HG02884 (cell line): ENCODE measurements at regions not wholly inside any gene's neighbourhood (a gene's known extent, or its start where the extent isn't known, plus 50 kb on each side); places are given as distances from the start of the nearest gene placed in this dataset.
A peak's percentile ranks its signal among the peaks of the same experiment; 100 is the strongest.
"Not testable (repeated sequence)": the region's sequence is repeated elsewhere in the genome, so short reads cannot be mapped to it uniquely, and the experiment has no call there.

ENCODE experiments used
- ATAC-seq: cut with Tn5 transposase; IDR thresholded peaks from one replicate; pipeline ENCODE4 v1.9.1; 2021; ENCODE audit warnings: mild to moderate bottlenecking, moderate library complexity; ENCODE audit not compliant: unreplicated experiment

DNA sequence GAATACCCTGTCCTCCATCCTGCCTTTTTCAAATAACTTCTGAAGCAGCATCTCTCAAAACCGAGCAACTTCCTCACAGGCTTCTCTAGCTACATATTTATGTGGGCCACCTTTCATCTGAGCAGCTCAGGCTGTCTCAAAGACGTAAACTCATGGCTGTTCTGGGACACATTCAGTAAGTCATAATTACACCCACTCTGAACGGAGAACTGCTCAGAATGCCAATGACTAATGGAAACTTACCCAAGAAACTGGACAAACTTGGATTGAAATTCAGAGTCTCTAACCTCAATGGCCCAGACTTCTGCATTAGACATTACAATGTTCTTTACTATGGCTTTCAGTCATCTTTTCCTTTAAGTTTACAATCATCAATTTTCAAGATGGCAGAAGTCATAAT, 145.2 kb downstream of the RAD51AP2 start:
- ATAC-seq = no peak

GRCh38 chr2:17363846-17364245, 154.4 kb downstream of the RAD51AP2 start:
- no peak for ATAC-seq

DNA sequence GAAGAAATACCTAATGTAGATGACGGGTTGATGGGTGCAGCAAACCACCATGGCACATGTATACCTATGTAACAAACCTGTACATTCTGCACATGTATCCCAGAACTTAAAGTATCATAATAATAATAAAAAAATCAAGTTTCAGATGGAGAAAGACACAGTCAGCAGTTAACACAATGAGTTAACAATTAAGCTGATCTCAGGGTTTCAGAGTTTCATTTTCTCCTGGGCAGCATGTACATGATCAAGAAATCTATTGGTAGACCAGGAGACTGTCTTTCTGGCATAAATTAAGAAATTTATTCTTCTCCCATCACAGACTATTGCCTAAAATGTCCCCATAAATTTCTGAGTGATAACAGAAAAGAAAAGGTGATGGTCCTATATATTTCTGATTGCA, 155.3 kb downstream of the RAD51AP2 start:
- no peak for ATAC-seq

DNA sequence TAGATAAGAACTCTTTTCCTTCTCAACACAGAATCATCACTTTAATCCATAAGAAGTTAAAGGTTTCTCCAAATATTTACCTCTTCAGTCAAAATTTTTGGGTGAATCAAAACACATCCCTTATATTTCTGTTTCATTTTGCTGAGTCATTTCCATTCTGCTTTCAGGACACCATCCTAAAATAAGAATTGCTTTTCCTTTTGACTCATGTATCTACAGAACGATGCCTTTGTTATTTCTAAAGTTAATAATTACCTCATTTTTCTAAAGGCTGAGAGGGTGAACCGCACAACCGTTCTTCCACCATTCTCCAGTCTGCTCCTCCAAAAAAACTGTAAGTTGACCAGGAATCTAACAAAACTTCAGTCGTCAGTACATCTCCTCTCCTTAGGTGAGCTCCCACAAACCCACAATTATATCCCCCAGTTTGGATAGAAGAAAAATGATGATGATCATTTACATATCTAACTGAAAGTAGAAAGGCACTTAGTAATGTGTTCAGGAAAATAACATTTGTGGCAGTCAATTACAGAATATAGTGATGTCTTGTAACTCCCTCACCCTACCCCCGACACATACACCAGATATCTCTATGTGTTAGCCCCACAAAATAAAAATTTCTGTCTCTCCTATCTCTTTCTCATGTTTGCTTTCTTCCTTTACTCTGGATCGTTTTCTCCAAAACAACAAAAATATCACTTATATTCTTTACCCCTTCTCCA, 162.5 kb downstream of the RAD51AP2 start:
- peak; percentile 98 for ATAC-seq

DNA sequence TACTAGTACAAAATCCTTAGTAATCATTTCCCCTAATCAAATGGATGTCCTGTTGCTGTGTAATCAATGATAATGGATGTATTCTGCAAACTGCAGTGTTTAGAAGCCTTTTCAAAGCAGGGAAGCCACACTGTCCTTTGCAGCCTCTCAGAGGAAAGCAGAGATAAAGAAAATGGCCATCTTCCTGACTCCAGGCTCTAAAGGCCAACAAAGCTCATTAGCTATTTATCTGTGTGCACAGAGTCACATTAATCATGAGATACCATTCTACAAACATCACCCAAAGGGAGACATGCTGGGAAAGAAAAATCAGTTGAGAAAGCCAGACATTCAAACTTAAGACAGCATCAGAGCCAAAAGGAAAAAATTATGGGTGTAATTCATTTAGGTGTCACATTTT, 165.0 kb downstream of the RAD51AP2 start:
- ATAC-seq = no peak

GRCh38 chr2:17342692-17343091, 175.5 kb downstream of the RAD51AP2 start:
- not testable (repeated sequence) for ATAC-seq

- ATAC-seq = no peak
Observed at GRCh38 chr2:17337507-17337906, 180.7 kb downstream of the RAD51AP2 start.

GRCh38 chr2:17336458-17336857, 181.8 kb downstream of the RAD51AP2 start:
- no peak for ATAC-seq

DNA sequence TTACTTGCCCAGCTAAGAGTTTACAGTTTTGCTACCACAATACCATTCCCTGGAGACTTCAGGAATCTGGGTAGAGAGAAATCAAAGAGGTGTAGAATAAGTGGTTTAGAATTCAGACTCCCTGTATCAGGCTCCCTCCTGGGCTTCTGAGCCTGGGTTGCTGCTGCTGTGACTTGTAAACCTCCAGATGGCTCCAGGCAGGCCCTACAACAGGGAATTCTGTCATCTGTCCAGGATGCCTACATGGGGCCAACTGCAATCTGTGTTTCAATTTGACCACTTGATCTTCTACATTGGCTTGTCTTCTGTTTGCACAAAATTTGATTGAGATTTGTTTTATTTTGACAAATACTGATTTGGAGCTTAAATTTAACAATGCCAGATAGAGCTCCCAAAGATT, 183.9 kb downstream of the RAD51AP2 start:
- ATAC-seq = no peak

DNA sequence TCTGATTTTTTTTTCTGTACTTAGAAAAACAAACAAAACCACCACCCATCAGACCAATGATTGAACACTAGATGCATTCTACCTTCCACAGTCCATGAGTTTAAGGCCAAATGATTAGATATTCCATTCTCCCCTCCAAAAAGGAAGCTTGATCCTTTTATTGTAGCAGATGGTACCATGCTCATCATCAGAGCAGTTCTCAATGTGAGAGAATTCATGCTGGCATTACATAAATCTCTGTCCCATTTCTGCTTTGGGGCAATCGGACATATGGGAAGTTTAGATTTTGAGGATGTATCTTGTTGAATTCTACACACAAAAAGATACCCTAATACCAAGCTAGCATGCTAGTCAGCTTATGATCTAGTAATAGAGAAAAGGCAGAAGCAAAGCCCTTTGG, 186.6 kb downstream of the RAD51AP2 start:
- no peak for ATAC-seq

- ATAC-seq = no peak
Observed at GRCh38 chr2:17328161-17328560, 190.1 kb downstream of the RAD51AP2 start.

DNA sequence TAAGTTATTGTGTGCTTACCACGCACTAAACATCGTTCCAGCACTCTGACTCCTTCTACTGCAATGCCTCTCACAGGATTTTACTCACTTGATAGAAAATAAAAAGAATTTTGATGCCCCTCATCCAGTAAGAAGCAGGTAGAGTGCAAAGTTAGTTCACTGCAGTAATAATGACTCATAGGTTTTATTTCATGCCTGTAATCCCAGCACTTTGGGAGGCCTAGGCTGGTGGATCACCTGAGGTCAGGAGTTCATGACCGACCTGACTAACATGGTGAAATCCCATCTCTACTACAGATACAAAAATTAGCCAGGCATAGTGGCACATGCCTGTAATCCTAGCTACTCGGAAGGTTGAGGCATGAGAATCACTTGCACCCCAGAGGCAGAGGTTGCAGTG, 190.6 kb downstream of the RAD51AP2 start:
- no peak for ATAC-seq

GRCh38 chr2:17326717-17327116, 191.5 kb downstream of the RAD51AP2 start:
- ATAC-seq = no peak

- ATAC-seq = no peak
Observed at GRCh38 chr2:17323697-17324096, 194.5 kb downstream of the RAD51AP2 start.

GRCh38 chr2:17322461-17322860, 195.8 kb downstream of the RAD51AP2 start:
- ATAC-seq = no peak

- ATAC-seq = no peak
Observed at GRCh38 chr2:17319090-17319489, 199.2 kb downstream of the RAD51AP2 start.

DNA sequence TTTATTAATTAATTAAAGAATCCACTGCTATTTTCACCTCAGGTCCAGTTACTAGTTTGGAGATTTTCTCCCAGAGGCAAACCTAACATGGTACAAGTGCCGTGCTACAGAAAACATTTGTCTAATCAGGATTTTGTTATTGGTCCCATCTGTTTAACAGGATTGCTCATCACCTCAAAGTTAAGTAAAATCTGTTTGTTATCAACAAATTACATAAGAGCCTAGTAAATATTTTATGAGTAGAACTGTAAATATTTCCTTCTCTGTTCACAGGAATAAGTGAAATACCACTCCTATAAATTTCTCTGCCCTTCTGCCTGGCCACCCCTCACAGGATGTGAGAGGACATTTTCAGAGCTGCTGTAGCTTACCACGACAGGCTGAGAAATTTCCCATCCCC, 200.2 kb downstream of the RAD51AP2 start:
- ATAC-seq = no peak

DNA sequence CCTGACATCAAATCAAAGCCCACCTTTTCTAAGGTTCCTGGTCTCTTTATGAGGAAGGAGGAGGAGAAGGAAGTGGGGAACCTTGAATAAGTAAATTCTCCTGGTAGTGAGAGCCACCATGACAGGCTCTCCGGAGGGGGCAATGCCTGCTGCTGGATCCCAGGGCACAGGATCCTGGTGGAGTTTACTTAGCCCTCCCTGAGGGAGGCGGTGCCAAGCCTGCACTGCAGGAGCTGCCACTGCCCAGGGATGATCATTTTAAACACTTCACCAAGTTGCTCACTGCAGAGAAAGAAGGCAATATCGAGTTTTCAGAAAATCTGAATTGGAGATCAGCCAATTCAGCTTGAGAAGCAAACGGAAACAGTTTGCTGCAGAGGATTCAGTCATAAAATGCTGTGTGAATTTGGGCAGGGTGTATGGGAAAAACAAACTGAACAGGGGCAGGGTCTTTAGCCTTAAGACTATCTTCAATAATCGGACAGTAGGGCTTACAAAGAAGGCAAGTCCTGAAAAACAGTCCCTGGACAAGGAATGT, 200.7 kb downstream of the RAD51AP2 start:
- no peak for ATAC-seq

DNA sequence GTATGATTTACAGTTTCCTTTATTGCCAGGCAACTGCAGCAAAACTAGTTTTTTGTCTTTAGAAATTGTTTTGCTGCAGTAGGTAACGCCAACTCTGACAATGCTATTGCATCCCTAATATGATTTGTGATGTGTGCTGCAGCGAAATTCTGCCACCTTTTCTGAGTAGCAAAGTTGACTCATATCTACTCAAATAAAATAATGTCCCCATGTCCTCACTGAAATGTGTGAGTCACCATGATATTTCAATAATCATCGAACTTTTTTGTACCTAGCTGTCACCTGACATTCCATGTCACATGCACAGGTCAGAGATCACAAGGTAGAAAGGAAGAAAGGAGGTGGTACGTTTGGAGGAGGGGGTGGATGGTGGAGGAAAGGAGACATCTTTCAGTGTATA, 205.0 kb downstream of the RAD51AP2 start:
- no peak for ATAC-seq

GRCh38 chr2:17311771-17312511, 206.3 kb downstream of the RAD51AP2 start:
- no peak for ATAC-seq

GRCh38 chr2:17311106-17311619, 207.1 kb downstream of the RAD51AP2 start:
- no peak for ATAC-seq

GRCh38 chr2:17309741-17310339, 208.4 kb downstream of the RAD51AP2 start:
- ATAC-seq = peak; percentile 82
